ENCODE measurements at regions not wholly inside any gene's neighbourhood (a gene's known extent, or its start where the extent isn't known, plus 50 kb on each side); places are given as distances from the start of the nearest gene placed in this dataset.

- no peak for DNase-seq (ENCODE audit: low read depth in 3 of 3)
Observed at GRCh38 chr1:193819376-193819775, 633.0 kb upstream of the B3GALT2 start.

- no peak for DNase-seq (ENCODE audit: low read depth in 3 of 3)
Observed at GRCh38 chr1:193807208-193807607, 620.8 kb upstream of the B3GALT2 start.

GRCh38 chr1:193806079-193807048 is 620.0 kb upstream of the B3GALT2 start:
- no peak for DNase-seq (ENCODE audit: low read depth in 3 of 3)

- DNase-seq (ENCODE audit: low read depth in 3 of 3) = no peak
Observed at GRCh38 chr1:193799948-193800690, 613.7 kb upstream of the B3GALT2 start.

GRCh38 chr1:193799371-193799770 is 613.0 kb upstream of the B3GALT2 start:
- DNase-seq (ENCODE audit: low read depth in 3 of 3) = no peak

- no peak for DNase-seq (ENCODE audit: low read depth in 3 of 3)
Observed at GRCh38 chr1:193794239-193794638, 607.8 kb upstream of the B3GALT2 start.

GRCh38 chr1:193791746-193792145 is 605.3 kb upstream of the B3GALT2 start:
- no peak for DNase-seq (ENCODE audit: low read depth in 3 of 3)

GRCh38 chr1:193787061-193787460 is 600.6 kb upstream of the B3GALT2 start:
- no peak for DNase-seq (ENCODE audit: low read depth in 3 of 3)

GRCh38 chr1:193785850-193786420 is 599.5 kb upstream of the B3GALT2 start:
- DNase-seq (ENCODE audit: low read depth in 3 of 3) = no peak

- no peak for DNase-seq (ENCODE audit: low read depth in 3 of 3)
Observed at GRCh38 chr1:193774536-193775323, 588.3 kb upstream of the B3GALT2 start.

GRCh38 chr1:193771596-193771995 is 585.2 kb upstream of the B3GALT2 start:
- no peak for DNase-seq (ENCODE audit: low read depth in 3 of 3)

- DNase-seq (ENCODE audit: low read depth in 3 of 3) = no peak
Observed at GRCh38 chr1:193769651-193770050, 583.2 kb upstream of the B3GALT2 start.

- DNase-seq (ENCODE audit: low read depth in 3 of 3) = no peak
Observed at GRCh38 chr1:193767886-193768285, 581.5 kb upstream of the B3GALT2 start.

GRCh38 chr1:193766329-193766728 is 579.9 kb upstream of the B3GALT2 start:
- DNase-seq (ENCODE audit: low read depth in 3 of 3) = no peak

GRCh38 chr1:193763266-193763665 is 576.9 kb upstream of the B3GALT2 start:
- DNase-seq (ENCODE audit: low read depth in 3 of 3) = no peak

GRCh38 chr1:193762236-193762635 is 575.8 kb upstream of the B3GALT2 start:
- no peak for DNase-seq (ENCODE audit: low read depth in 3 of 3)

- DNase-seq (ENCODE audit: low read depth in 3 of 3) = no peak
Observed at GRCh38 chr1:193755441-193755840, 569.0 kb upstream of the B3GALT2 start.

- DNase-seq (ENCODE audit: low read depth in 3 of 3) = no peak
Observed at GRCh38 chr1:193754732-193755427, 568.5 kb upstream of the B3GALT2 start.

- no peak for DNase-seq (ENCODE audit: low read depth in 3 of 3)
Observed at GRCh38 chr1:193754151-193754550, 567.7 kb upstream of the B3GALT2 start.

GRCh38 chr1:193753038-193753756 is 566.8 kb upstream of the B3GALT2 start:
- no peak for DNase-seq (ENCODE audit: low read depth in 3 of 3)

Data from stimulated activated CD4-positive, alpha-beta T cell treated with anti-CD3 and anti-CD28 coated beads, TNF-alpha, amount 100 ng/mL, for 24 hours (primary cell).